Neural cell (in vitro differentiated cells): ENCODE measurements at regions not wholly inside any gene's neighbourhood (a gene's known extent, or its start where the extent isn't known, plus 50 kb on each side); places are given as distances from the start of the nearest gene placed in this dataset.

Experiments used
- H2AFZ ChIP-seq: fragments of 200-600, 300-800 bp; sonication (generic), shearing (Covaris generic); 2 replicates; pipeline ENCODE4 v1.6.0; 2014; ENCODE audit warnings: low read depth, mild to moderate bottlenecking, antibody characterized with exemption, low read length, moderate library complexity
- H3F3A ChIP-seq: fragments of 200-600 bp; shearing (Covaris generic); 2 replicates; pipeline ENCODE4 v1.6.1; 2016; ENCODE audit warnings: mild to moderate bottlenecking, moderate library complexity, mixed read lengths, antibody characterized with exemption, low read length; ENCODE audit not compliant: insufficient read depth, poor library complexity, severe bottlenecking
- H3K27ac ChIP-seq: fragments of 200-600, 300-800 bp; sonication (generic), shearing (Covaris generic); 2 replicates; pipeline ENCODE4 v1.5.1; 2014; ENCODE audit warnings: mild to moderate bottlenecking, low read length, moderate library complexity
- H3K27me3 ChIP-seq: fragments of 300-800, 200-600 bp; sonication (generic), shearing (Covaris generic); 2 replicates; pipeline ENCODE4 v1.6.0; 2014; ENCODE audit warnings: mild to moderate bottlenecking, low read depth, low read length, moderate library complexity; ENCODE audit not compliant: insufficient read depth
- H3K36me3 ChIP-seq: fragments of 300-800, 200-600 bp; sonication (generic), shearing (Covaris generic); 2 replicates; pipeline ENCODE4 v1.5.1; 2014; ENCODE audit warnings: mild to moderate bottlenecking, antibody characterized with exemption, low read length, moderate library complexity; ENCODE audit not compliant: insufficient read depth
- H3K4me2 ChIP-seq: fragments of 300-800, 200-600 bp; sonication (generic), shearing (Covaris generic); 2 replicates; pipeline ENCODE4 v1.6.0; 2014; ENCODE audit warnings: mild to moderate bottlenecking, low read length
- H3K4me3 ChIP-seq: fragments of 300-800, 200-600 bp; sonication (generic), shearing (Covaris generic); 2 replicates; pipeline ENCODE4 v1.5.1; 2014; ENCODE audit warnings: mild to moderate bottlenecking, low read length, moderate library complexity
- H3K79me2 ChIP-seq: fragments of 200-600 bp; shearing (Covaris generic); replicated peaks from 2 replicates; pipeline ENCODE4 v1.6.0; 2014; ENCODE audit warnings: mild to moderate bottlenecking, low read length, moderate library complexity; ENCODE audit not compliant: insufficient read depth
- H3K9ac ChIP-seq: fragments of 300-800, 200-600 bp; sonication (generic), shearing (Covaris generic); 2 replicates; pipeline ENCODE4 v1.6.1; 2016; ENCODE audit warnings: mild to moderate bottlenecking, low read length, mixed read lengths
- H3K9me2 ChIP-seq: fragments of 200-600 bp; shearing (Covaris generic); 2 replicates; pipeline ENCODE4 v1.6.1; 2016; ENCODE audit warnings: mild to moderate bottlenecking, low read length, mixed read lengths; ENCODE audit not compliant: insufficient read depth
- H3K9me3 ChIP-seq: fragments of 200-600, 300-800 bp; sonication (generic), shearing (Covaris generic); 2 replicates; pipeline ENCODE4 v1.6.1; 2016; ENCODE audit warnings: mild to moderate bottlenecking, mixed run types, low read length, moderate library complexity, mixed read lengths
- H4K20me1 ChIP-seq: fragments of 200-600 bp; shearing (Covaris generic); 2 replicates; pipeline ENCODE4 v1.6.1; 2016; ENCODE audit warnings: mild to moderate bottlenecking, mixed run types; ENCODE audit not compliant: insufficient read depth
- CTCF ChIP-seq: fragments of 450-650 bp; IDR thresholded peaks from 2 replicates; pipeline ENCODE4 v1.5.1; 2014; ENCODE audit warnings: antibody characterized with exemption, mild to moderate bottlenecking, moderate library complexity; ENCODE audit not compliant: poor library complexity, severe bottlenecking
- EP300 ChIP-seq: fragments of 450-650 bp; conservative IDR thresholded peaks from 2 replicates; pipeline ENCODE4 v1.6.1; 2014; ENCODE audit warnings: antibody characterized with exemption, mild to moderate bottlenecking, moderate library complexity; ENCODE audit not compliant: poor library complexity, severe bottlenecking
- EZH2 ChIP-seq: fragments of 200-600, 300-800 bp; shearing (Covaris generic), sonication (generic); IDR thresholded peaks from 2 replicates; pipeline ENCODE4 v1.6.1; 2014; ENCODE audit warnings: antibody characterized with exemption, low read length, borderline replicate concordance, mild to moderate bottlenecking; ENCODE audit not compliant: insufficient read depth, poor library complexity, severe bottlenecking
- MXI1 ChIP-seq: fragments of 450-650 bp; conservative IDR thresholded peaks from 2 replicates; pipeline ENCODE4 v1.6.1; 2014; ENCODE audit warnings: antibody characterized with exemption, mild to moderate bottlenecking; ENCODE audit not compliant: poor library complexity, severe bottlenecking
- POLR2AphosphoS5 ChIP-seq: IDR thresholded peaks from 2 replicates; pipeline ENCODE4 v1.6.1; 2012
- RAD21 ChIP-seq: fragments of 450-650 bp; conservative IDR thresholded peaks from 2 replicates; pipeline ENCODE4 v1.6.1; 2014; ENCODE audit warnings: antibody characterized with exemption, mild to moderate bottlenecking, moderate library complexity
- REST ChIP-seq: IDR thresholded peaks from 2 replicates; pipeline ENCODE4 v1.6.1; 2012; ENCODE audit warnings: borderline replicate concordance
- SMC3 ChIP-seq: fragments of 450-650 bp; conservative IDR thresholded peaks from 2 replicates; pipeline ENCODE4 v1.6.1; 2014; ENCODE audit warnings: antibody characterized with exemption, mild to moderate bottlenecking, moderate library complexity; ENCODE audit not compliant: poor library complexity
- TAF1 ChIP-seq: IDR thresholded peaks from 2 replicates; pipeline ENCODE4 v1.6.1; 2012; ENCODE audit warnings: low read depth

GRCh38 chr9:79220251-79220650, 351.5 kb upstream of the TLE4 start:
- no peaks in the 10 kb centered on the region for H3K27me3 ChIP-seq
- no peak overlapping the region for H3K9ac ChIP-seq
- no peak overlapping the region for H3K4me2 ChIP-seq
- H3K36me3 ChIP-seq = no peaks in the 10 kb centered on the region
- no peak overlapping the region for H3K4me3 ChIP-seq
- no peaks in the 10 kb centered on the region for H3K79me2 ChIP-seq
- H3K27ac ChIP-seq = no peak overlapping the region
- H4K20me1 ChIP-seq = no peaks in the 10 kb centered on the region
- H3F3A ChIP-seq = no peaks in the 10 kb centered on the region
- H3K9me3 ChIP-seq = no peaks in the 10 kb centered on the region
- no peaks in the 10 kb centered on the region for H3K9me2 ChIP-seq
- TF ChIP-seq TAF1 (no peak), MXI1 (no peak), CTCF (no peak), EZH2 (no peak), RAD21 (no peak), EP300 (no peak), POLR2AphosphoS5 (no peak), SMC3 (no peak), REST (no peak)
- no peak overlapping the region for H2AFZ ChIP-seq

- Histone ChIP-seq H3K27ac (no peak overlapping the region), H2AFZ (no peak overlapping the region), H3K9me3 (no peaks in the 10 kb centered on the region), H3K9me2 (no peaks in the 10 kb centered on the region), H3K36me3 (no peaks in the 10 kb centered on the region), H3K4me3 (no peak overlapping the region), H3K79me2 (no peaks in the 10 kb centered on the region), H3K4me2 (no peak overlapping the region), H3K27me3 (no peaks in the 10 kb centered on the region), H3K9ac (no peak overlapping the region), H4K20me1 (no peaks in the 10 kb centered on the region), H3F3A (no peaks in the 10 kb centered on the region)
- TF ChIP-seq RAD21 = no peak
- no peak for TF ChIP-seq MXI1
- no peak for TF ChIP-seq EZH2
- TF ChIP-seq CTCF = no peak
- no peak for TF ChIP-seq TAF1
- no peak for TF ChIP-seq SMC3
- TF ChIP-seq EP300 = no peak
Measured at GRCh38 chr9:79220666-79221065, 351.1 kb upstream of the TLE4 start.
